ENCODE measurements at regions not wholly inside any gene's neighbourhood (a gene's known extent, or its start where the extent isn't known, plus 50 kb on each side); places are given as distances from the start of the nearest gene placed in this dataset.

DNA sequence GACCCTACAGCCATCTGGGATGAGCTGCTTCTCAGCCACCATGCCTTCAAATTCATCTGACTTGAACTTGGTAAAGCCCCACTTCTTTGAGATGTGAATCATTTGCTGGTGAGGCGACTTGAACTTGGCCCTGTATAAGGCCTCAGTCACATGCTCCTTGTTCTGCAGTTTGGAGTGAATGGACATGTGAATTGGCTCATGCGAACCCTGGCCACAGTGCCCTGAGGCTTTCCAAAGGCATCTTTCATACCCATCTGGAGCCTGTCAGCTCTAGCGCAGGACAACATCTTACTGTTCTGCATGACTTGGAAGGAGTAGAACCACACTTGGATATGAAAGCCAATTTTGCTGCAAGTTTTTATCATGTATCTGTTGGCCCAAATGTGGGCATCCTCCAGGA lies 244.0 kb upstream of the FAM83B start:
- Histone ChIP-seq H3K36me3 (ENCODE audit: low read depth) (no peaks in the 10 kb centered on the region), H3K4me3 (no peak overlapping the region), H3K9me3 (no peaks in the 10 kb centered on the region), H3K4me1 (ENCODE audit: low read depth) (no peaks in the 10 kb centered on the region)
- ATAC-seq = no peak
- TF ChIP-seq CTCF (IDR thresholded peaks at IDR 0.05) = no peak
- intact Hi-C loops (cut with DNase I, micrococcal nuclease) = no loop called here
- no peak for DNase-seq

- H3K4me3 ChIP-seq = no peak overlapping the region
- no peak for TF ChIP-seq CTCF (IDR thresholded peaks at IDR 0.05)
- no peaks in the 10 kb centered on the region for H3K4me1 ChIP-seq (ENCODE audit: low read depth)
- ATAC-seq (no peak), DNase-seq (no peak)
- no peaks in the 10 kb centered on the region for H3K9me3 ChIP-seq
- intact Hi-C loops (cut with DNase I, micrococcal nuclease) = no loop called here
- H3K36me3 ChIP-seq (ENCODE audit: low read depth) = no peaks in the 10 kb centered on the region
Observed at GRCh38 chr6:54609981-54610380, 236.6 kb upstream of the FAM83B start.

GRCh38 chr6:54613596-54613995 lies 233.0 kb upstream of the FAM83B start:
- Histone ChIP-seq H3K4me1 (ENCODE audit: low read depth) (no peaks in the 10 kb centered on the region), H3K9me3 (no peaks in the 10 kb centered on the region), H3K4me3 (no peak overlapping the region), H3K36me3 (ENCODE audit: low read depth) (no peaks in the 10 kb centered on the region)
- intact Hi-C loops (cut with DNase I, micrococcal nuclease) = no loop called here
- no peak for DNase-seq
- no peak for TF ChIP-seq CTCF (IDR thresholded peaks at IDR 0.05)
- ATAC-seq = no peak

- Histone ChIP-seq H3K36me3 (ENCODE audit: low read depth) (no peaks in the 10 kb centered on the region), H3K9me3 (no peaks in the 10 kb centered on the region), H3K4me3 (no peak overlapping the region), H3K4me1 (ENCODE audit: low read depth) (no peaks in the 10 kb centered on the region)
- DNase-seq = no peak
- no peak for ATAC-seq
- no peak for TF ChIP-seq CTCF (IDR thresholded peaks at IDR 0.05)
- intact Hi-C loops (cut with DNase I, micrococcal nuclease) = no loop called here
Observed at GRCh38 chr6:54614499-54615195, 231.9 kb upstream of the FAM83B start.

DNA sequence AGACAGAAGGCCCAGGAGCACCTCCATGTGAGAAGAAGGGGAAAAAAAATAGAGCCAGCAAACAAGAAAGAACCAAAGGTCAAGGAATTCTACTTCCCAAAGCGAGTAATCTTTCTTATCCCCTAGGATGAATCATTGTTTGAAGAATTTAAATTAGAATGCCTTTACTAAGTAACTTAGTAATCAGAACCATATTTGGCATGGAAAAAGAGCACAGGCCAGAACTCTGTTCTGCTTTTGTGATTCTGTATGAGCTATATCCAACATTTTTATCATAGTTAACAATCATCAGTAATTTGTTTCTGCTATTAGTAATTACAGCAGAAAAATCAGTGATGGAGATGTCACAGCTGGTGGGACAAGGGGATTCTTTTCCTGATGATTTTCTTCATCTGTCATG lies 228.8 kb upstream of the FAM83B start:
- H3K9me3 ChIP-seq = no peaks in the 10 kb centered on the region
- intact Hi-C loops (cut with DNase I, micrococcal nuclease) = no loop called here
- DNase-seq (no peak), ATAC-seq (peak; percentile 42)
- TF ChIP-seq CTCF (IDR thresholded peaks at IDR 0.05) = no peak
- no peak overlapping the region for H3K4me3 ChIP-seq
- H3K4me1 ChIP-seq (ENCODE audit: low read depth) = no peaks in the 10 kb centered on the region
- H3K36me3 ChIP-seq (ENCODE audit: low read depth) = no peaks in the 10 kb centered on the region

DNA sequence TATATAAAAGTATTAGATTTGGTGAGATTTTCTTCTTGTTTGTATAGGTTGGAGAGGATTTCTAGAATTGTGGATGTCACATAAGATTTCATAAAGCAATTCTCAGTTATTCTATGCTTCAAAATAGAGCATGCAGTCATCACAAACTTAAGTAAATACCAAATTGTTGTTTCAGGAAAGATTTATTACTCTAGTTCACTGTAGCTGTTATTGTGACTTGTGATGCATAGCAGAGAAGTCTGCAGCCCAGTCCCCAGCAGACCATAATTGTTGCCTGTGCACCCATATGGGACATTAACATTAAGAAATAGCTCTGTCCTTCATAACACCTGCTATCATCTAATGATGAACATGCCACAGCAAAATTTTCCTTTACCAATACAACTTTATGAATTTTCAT lies 228.0 kb upstream of the FAM83B start:
- DNase-seq = no peak
- Histone ChIP-seq H3K4me3 (no peak overlapping the region), H3K9me3 (no peaks in the 10 kb centered on the region), H3K4me1 (ENCODE audit: low read depth) (no peaks in the 10 kb centered on the region), H3K36me3 (ENCODE audit: low read depth) (no peaks in the 10 kb centered on the region)
- intact Hi-C loops (cut with DNase I, micrococcal nuclease) = no loop called here
- no peak for TF ChIP-seq CTCF (IDR thresholded peaks at IDR 0.05)
- ATAC-seq = no peak

Data from mucosa of descending colon (tissue), 3 donors.